AG04450 (cell line): ENCODE measurements at regions not wholly inside any gene's neighbourhood (a gene's known extent, or its start where the extent isn't known, plus 50 kb on each side); places are given as distances from the start of the nearest gene placed in this dataset.

Source experiments
- CTCF ChIA-PET: fragments of 300-600, 350-600 bp; formaldehyde crosslinking; extraction: SDS; loops from one replicate; lab custom pipeline; 2022; ENCODE audit warnings: antibody characterized with exemption, inconsistent platforms; lab: Charles Lee
- POLR2A ChIA-PET: fragments of 350-600 bp; formaldehyde crosslinking; extraction: SDS; loops from one replicate; lab custom pipeline; 2021; ENCODE audit warnings: antibody characterized with exemption, inconsistent platforms; lab: Yijun Ruan, JAX
- DNase-seq: peaks from one replicate; pipeline ENCODE4 v3.0.0-alpha.2; 2011; ENCODE audit warnings: low read depth, low spot score
- H3K27ac ChIP-seq: one replicate; pipeline ENCODE4 v1.5.1; 2012; ENCODE audit warnings: low read depth, low read length, control low read depth
- H3K27me3 ChIP-seq: one replicate; pipeline ENCODE4 v1.6.0; 2012; ENCODE audit warnings: low read length; ENCODE audit not compliant: control insufficient read depth, insufficient read depth
- H3K4me3 ChIP-seq: 2 replicates; pipeline ENCODE4 v1.5.1; 2011; ENCODE audit warnings: mild to moderate bottlenecking, low read depth, low read length, control low read depth
- H3K9me3 ChIP-seq: 2 replicates; pipeline ENCODE4 v1.5.1; 2012; ENCODE audit warnings: low read length; ENCODE audit not compliant: control insufficient read depth, insufficient read depth
- CTCF ChIP-seq: IDR thresholded peaks from 2 replicates; pipeline ENCODE4 v1.5.1; 2011; ENCODE audit warnings: low read depth, low read length, control low read depth, inconsistent platforms

DNA sequence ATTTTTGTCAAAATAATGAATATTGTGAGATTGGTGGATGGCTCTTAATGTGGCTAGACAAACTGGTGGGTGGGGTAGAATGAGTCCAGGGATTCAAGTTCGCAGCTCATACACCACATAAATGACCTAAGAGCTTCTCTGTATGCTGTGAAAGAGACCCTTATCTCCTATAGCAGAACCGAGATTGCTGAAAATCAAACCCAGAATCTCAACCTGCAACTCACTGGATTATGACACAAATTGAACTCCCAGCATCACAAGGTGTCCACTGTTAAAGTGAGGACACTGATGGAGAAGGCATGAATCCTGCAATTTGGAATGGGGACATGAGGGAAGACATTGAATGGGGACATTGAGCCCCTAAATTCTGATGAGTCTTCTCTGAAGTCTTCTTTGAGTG is 51.3 kb upstream of the CNKSR3 start:
- TF ChIP-seq CTCF: no peak
- Histone ChIP-seq H3K27ac (no peak overlapping the region), H3K27me3 (peaks cover 7% of the 10 kb centered on the region), H3K4me3 (no peak overlapping the region), H3K9me3 (no peaks in the 10 kb centered on the region)
- CTCF ChIA-PET: no interaction called here
- DNase-seq: no peak
- POLR2A ChIA-PET: no interaction called here

- Histone ChIP-seq H3K27ac (no peak overlapping the region), H3K27me3 (no peaks in the 10 kb centered on the region), H3K9me3 (no peaks in the 10 kb centered on the region), H3K4me3 (no peak overlapping the region)
- no peak for TF ChIP-seq CTCF
- POLR2A ChIA-PET: no interaction called here
- no peak for DNase-seq
- CTCF ChIA-PET: no interaction called here
These were observed 54.8 kb upstream of the CNKSR3 start for GRCh38 chr6:154565331-154565730.

GRCh38 chr6:154566866-154567265 is 56.4 kb upstream of the CNKSR3 start:
- H3K27ac ChIP-seq: no peak overlapping the region
- no peak for DNase-seq
- no peaks in the 10 kb centered on the region for H3K9me3 ChIP-seq
- H3K27me3 ChIP-seq: peaks cover 2% of the 10 kb centered on the region
- no peak for TF ChIP-seq CTCF
- POLR2A ChIA-PET: interaction anchor here (0.5 kb wide), 1 partner anchor 15 kb away, joined by 8 read pairs; no protein-coding TSS in a partner anchor
- H3K4me3 ChIP-seq: no peak overlapping the region
- CTCF ChIA-PET: no interaction called here

- TF ChIP-seq CTCF: no peak
- H3K9me3 ChIP-seq: no peaks in the 10 kb centered on the region
- no peak overlapping the region for H3K27ac ChIP-seq
- CTCF ChIA-PET: no interaction called here
- POLR2A ChIA-PET: no interaction called here
- no peak for DNase-seq
- peaks cover 2% of the 10 kb centered on the region for H3K27me3 ChIP-seq
- H3K4me3 ChIP-seq: no peak overlapping the region
These were observed 57.3 kb upstream of the CNKSR3 start for GRCh38 chr6:154567695-154568220.

DNA sequence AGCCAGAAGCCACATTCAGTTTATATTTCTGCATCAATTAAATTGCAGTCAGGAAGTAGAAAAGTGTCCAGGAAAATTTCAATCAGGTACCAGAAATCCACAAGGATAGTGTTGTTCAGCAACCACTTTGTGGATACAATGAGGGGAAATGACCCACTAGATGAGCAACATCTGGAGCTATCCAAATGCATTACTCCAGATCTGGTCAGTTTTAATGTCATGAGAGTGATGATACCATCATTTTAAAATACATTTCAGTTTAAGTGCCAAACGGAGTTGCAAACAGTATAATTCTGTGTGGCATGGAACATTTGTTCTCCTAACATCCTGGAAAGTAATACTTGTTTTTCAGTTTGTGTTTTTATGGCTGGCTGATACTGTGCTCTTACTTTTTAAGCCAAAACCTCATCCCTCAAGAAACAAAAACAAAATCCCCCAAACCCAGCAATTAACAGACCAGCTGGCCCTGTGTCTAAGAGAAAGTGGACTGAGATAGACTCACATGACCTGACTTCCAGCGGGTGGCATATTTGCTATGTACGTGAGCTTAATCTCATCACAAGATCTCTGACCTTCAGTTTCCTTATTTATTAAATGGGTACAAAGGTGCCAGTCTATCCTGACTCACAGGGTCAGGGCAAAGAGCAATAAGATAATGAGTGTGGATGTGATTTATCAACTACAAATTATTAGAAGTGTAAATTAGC is 58.8 kb upstream of the CNKSR3 start:
- Histone ChIP-seq H3K27me3 (peaks cover 2% of the 10 kb centered on the region), H3K9me3 (no peaks in the 10 kb centered on the region), H3K4me3 (no peak overlapping the region), H3K27ac (no peak overlapping the region)
- ChIA-PET CTCF (interaction anchor here (0.5 to 1.0 kb wide), 3 partner anchors 12 to 106 kb away, joined by 3 to 5 read pairs (median 4); no protein-coding TSS in a partner anchor), POLR2A (no interaction called here)
- no peak for DNase-seq
- no peak for TF ChIP-seq CTCF
